ENCODE measurements at regions not wholly inside any gene's neighbourhood (a gene's known extent, or its start where the extent isn't known, plus 50 kb on each side); places are given as distances from the start of the nearest gene placed in this dataset.

GRCh38 chr1:79190074-79190473, 183.5 kb upstream of the ADGRL4 start:
- TF ChIP-seq CREB1 (IDR thresholded peaks at IDR 0.05; ENCODE audit: low read depth) (no peak), REST (IDR thresholded peaks at IDR 0.05; ENCODE audit: low read depth) (no peak), CEBPB (IDR thresholded peaks at IDR 0.05) (no peak), RAD21 (IDR thresholded peaks at IDR 0.05; ENCODE audit: low read depth) (no peak)
